Left colon (tissue), 2 donors: ENCODE measurements at regions not wholly inside any gene's neighbourhood (a gene's known extent, or its start where the extent isn't known, plus 50 kb on each side); places are given as distances from the start of the nearest gene placed in this dataset.
"Not testable (repeated sequence)": the region's sequence is repeated elsewhere in the genome, so short reads cannot be mapped to it uniquely, and the experiment has no call there.

ENCODE experiments used
- ATAC-seq: fragments of 200-7000 bp; cut with Tn5 transposase; one replicate; pipeline ENCODE4 v1.9.1; 2020; ENCODE audit warnings: mild to moderate bottlenecking, moderate library complexity
- DNase-seq, 2 donors: peaks; one replicate each; pipeline ENCODE4 v3.0.0-alpha.2; 2020
- intact Hi-C, 2 donors: fragments of 100-400 bp; cut with DNase I in 1 of 2; cut with micrococcal nuclease in 1 of 2; formaldehyde crosslinking; loops; one replicate each; pipeline versions ENCODE4 v1.11.2 to v1.14.0; 2022; cut with DNase I, micrococcal nuclease
- donor health status: DM: no; HTN: no; CAD: no.
- donor health status: DM: yes; HTN: yes; CAD: no.

DNA sequence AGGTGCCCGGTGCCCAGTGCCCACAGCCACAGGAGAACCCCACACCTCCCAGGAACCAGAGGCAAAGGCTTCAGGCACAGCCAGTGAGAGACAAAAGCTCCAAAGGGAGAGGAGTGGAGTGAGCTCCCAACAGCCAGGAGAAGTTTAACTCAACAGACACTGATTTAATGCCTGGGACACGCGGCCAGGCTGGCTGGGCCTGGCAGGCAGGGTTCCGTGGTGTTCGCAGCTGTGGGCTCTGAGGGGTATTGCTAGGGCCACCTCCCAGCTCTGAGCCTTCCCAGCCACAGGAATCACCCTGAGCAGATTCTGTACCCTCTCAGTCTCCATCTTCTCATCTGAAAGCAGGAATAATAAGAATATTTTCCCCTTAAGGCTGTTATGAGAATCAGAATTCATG is 222.5 kb downstream of the NPHP4 start:
- no peak for ATAC-seq
- no peak for DNase-seq
- intact Hi-C loops = no loop called here

DNA sequence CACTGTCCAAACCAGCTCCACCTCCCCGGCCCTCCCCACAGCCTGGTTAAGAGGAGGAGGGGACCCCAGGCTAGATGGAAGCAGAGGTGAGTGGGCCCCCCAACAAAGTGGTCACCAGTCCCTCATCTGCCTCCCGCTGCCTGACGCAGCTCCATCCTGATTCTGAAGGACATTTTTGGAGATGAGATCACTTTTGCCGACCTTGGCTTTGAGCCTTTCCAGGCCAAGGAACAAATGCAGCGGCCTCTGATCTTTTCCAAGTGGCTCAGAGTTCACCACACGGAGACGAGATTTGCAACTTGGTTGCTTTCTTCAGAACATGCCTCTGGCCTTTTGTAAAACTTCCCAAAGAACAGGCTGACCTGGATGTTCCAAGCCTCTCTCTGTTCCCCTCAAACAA is 223.1 kb downstream of the NPHP4 start:
- no peak for DNase-seq
- intact Hi-C loops = no loop called here
- ATAC-seq = no peak

DNA sequence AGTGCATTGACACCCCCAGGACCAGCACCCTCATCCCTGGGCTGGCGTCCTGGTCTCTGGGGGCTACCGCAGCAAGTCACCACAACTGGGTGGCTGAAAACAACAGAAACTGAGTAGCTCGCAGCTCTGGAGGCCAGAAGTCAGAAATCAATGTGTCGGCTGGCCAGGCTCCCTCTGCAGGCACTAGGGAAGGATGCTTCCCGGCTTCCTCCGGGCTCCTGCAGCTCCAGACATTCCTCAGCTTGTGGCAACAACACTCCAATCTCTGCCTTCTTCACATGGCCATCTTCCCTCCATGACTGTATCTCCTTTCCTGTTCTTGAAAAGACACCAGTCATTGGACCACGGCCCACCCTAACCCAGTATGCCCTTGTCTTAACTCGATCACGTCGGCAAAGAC is 224.2 kb downstream of the NPHP4 start:
- ATAC-seq = no peak
- intact Hi-C loops = no loop called here

DNA sequence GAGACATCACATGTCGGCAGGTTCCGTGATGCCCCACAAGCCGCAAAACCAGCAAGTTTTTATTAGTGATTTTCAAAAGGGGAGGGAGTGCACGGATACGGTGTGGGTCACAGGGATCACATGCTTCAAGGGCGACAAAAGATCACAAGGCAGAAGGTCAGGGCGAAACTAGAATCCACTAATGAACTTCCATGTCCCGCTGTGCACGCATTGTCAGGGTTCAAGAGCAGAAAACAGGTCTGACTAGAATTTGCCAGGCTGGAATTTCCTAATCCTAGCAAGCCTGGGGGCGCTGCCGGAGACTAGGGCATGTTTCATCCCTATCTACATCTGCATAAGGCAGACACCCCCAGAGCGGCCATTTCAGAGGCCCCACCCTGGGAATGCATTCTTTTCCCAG is 225.2 kb downstream of the NPHP4 start:
- ATAC-seq, intact Hi-C loops: not testable (repeated sequence)

More for the DNA sequence above, 224.2 kb downstream of the NPHP4 start:
- no peak for DNase-seq

DNA sequence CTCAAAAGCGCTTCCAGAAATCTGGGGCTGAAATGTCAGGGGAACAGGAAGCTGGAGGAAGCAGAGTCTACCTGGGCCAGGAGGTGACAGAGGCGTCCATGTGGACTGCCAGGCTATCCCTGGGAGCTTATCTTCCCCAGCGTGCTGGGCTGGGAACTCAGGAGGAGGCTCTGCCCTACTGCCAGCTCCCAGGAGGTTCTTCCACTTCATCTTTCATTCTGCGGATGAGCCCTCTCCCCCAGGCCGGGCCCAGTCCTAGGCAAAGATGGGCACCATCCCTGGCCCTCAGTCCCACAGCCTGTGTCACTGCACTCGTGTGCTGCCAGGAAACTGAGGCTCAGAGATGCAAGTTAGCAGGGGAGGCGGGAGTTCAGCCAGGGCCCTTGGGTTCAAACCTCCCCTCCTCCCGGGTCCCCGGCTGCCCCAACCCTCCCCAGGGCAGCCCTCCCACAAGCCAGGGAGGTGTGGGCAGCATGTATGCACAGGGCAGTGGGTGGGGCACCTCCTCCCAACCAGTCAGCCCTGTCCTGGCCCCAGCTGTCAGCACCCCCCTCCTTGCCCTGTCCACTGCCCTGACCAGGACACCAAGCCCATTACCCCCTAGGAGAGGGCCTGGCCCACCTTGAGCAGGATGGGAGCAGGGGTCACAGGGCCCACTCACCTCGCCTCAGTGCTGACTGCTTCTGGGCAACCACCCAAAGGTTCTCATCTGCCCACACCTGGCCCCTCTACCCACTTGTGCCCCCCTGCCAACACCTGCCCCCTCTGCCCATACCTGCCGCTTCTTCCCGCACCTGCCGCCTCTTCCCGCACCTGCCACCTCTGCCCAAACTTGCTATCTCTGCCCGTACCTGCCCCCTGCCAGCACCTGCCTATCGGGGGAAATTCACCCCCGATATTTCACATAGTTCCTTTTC is 226.0 kb downstream of the NPHP4 start:
- DNase-seq = no peak
- ATAC-seq = no peak
- intact Hi-C loops = no loop called here

More for the DNA sequence above, 225.2 kb downstream of the NPHP4 start:
- DNase-seq = not testable (repeated sequence)

DNA sequence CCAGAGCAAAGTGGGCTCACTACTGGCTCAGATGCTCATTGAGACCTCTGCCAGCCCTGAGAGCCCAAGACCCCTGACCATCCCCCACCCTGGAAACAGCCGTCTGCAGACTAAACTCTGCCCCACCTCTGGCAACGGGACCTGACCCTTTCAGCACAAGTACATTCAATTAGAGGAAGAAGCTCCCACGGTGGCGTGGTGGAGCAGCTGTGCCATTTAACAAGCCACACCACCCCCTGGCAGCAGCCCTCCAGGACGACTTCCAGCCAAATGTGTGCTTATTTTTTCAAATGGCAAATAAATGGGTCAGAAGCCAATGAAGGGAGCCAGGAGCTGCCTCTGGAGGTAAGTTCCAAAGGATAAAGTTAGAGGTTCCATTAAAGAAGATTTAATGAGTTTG is 226.7 kb downstream of the NPHP4 start:
- intact Hi-C loops = no loop called here
- no peak for ATAC-seq

DNA sequence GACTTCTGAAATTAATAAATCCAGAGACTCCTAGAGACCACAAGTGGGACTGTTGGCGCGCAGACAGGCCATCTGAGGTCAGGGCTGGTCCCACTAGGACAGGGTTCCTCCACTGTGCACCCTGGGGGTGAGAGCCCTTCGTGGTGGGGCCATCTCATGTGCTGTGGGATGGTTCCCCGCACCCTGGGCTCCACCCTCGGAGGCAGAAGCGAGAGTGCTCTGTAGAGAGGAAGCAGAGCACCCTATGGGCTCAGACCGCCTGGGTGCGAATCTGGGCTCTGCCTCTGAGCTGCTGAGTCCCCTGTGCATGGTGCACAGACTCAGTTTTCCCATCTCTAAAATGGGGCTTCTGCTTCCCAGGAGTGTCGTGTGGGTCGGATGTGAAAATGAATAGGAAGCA is 227.3 kb downstream of the NPHP4 start:
- ATAC-seq = no peak
- no peak for DNase-seq
- intact Hi-C loops = no loop called here

More for the DNA sequence above, 226.7 kb downstream of the NPHP4 start:
- no peak for DNase-seq

DNA sequence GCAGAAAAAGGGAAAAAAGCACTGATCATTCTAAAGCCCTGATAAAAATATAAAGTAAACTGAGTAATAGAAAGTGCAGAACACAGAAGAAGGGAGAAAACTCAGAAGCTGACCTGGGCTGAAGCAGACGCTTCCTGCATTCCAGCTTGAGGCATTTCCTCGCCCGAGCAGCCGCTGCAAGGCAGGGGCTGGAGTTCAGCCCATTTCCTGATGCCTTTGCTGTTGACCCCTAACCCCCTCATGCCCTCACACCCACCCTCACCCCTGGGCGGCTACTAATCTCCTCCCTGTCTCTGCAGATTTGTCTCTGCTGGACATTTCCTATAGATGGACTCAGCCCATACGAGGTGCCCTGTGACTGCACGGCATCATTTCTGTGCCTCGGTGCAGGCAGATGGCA is 227.8 kb downstream of the NPHP4 start:
- no peak for ATAC-seq
- DNase-seq = no peak
- intact Hi-C loops = no loop called here

DNA sequence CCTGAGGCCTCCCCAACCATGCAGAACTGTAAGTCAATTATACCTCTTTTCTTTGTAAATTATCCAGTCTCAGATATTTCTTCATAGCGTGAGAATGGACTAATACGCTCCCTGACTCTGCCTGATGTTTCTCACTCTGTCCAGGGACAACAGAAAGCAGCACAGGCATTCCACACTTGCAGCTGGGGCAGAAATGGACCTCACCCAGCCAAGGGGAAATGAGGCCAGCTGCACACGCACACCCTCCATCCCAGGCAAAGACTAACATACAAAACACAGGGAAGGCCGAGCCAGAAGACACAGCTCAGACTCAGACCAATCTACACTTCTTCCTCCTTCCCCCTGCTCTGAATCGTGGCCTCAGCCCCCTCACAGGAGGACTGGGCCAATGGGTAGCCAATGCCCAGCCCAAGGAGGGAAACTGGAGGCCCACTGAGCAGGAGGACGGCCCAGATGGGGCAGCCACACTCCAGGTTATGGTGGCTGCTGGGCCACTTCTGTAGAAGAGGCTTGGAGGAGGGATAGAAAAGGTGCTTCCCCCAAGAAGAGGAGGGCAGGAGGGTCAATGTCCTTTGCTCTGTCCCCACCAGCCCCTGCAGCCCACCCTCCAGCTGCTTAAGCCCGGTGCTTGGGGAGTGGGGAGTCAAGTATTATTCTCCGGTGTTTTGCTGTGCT is 228.4 kb downstream of the NPHP4 start:
- intact Hi-C loops = no loop called here
- DNase-seq (no peak), ATAC-seq (no peak)

DNA sequence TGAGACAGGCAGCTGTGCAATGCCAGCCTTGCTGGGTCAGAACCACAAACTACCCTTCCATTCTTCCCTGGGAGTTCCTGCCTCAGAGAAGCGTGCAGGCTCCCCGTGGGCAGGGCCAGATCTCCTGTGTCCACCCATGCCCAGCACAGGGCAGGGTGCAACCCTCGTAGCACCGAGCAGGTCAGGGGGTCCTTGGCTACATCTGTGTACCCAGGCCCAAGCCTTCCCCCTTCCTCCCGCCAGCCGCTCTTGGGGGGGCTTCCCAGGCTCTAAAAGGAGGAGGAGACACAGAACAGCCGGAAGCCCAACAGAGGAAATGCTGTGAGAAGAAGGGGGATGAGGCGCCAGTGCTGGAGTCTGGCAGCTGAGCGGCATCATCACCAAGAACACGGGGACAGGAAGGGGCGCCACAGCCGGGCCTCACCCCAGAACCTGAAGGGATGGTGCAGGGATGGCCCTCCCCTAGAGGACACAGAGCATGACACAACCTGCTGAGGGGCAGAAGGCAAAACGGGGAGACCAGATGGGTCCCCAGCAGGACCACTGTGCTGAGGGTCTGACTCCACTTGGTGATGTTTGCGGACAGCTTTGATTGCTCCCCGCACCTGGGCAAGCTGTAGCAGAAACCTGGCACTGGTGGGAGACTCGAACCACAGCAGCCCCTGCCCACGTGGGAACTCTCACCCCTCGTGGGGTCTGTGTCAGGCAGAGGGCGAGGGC is 233.2 kb downstream of the NPHP4 start:
- intact Hi-C loops = no loop called here
- DNase-seq (peak in 1 of 2 donors; percentile 7), ATAC-seq (no peak)

DNA sequence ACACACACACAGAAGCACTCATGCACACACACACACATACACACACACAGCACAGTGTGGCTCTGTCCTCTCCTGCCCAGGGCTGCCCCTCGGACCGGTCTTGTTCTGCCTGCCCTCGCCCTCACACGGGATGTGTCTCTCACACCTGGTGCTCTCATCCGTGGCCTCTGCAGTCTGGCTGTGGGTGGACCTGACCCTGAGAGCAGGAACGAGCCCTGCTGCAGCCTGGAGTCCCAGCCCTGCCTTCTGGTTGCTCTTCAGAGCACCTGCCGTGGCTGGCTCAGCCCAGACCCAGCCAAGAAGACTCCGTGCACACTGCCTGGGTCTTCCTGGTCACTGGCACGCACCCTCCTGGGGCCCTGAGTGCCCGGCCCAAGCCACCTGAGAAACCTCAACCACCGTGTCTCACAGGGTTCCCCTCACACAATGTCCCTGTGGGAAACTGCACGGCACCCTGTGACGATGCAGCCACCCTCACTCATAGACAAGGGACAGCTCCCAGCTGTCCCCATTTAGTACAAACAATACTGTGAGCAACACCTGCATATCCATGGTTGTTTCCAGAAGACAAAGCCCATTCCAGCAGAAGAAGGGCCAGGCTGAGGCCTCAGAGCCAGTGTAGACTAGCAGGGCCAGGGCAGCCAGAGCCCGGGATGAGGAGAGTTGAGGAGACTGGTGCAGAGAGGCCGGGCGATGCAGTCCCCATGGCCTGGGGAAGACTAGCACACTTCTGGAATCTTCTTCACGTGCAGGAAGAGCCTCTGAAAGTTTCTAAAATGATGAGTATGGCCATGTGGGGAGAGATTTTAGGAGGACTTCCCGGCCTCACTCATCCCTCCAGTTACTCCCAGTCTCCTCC is 234.0 kb downstream of the NPHP4 start:
- ATAC-seq (no peak), DNase-seq (peak in 1 of 2 donors; percentile 8)
- intact Hi-C loops = no loop called here

DNA sequence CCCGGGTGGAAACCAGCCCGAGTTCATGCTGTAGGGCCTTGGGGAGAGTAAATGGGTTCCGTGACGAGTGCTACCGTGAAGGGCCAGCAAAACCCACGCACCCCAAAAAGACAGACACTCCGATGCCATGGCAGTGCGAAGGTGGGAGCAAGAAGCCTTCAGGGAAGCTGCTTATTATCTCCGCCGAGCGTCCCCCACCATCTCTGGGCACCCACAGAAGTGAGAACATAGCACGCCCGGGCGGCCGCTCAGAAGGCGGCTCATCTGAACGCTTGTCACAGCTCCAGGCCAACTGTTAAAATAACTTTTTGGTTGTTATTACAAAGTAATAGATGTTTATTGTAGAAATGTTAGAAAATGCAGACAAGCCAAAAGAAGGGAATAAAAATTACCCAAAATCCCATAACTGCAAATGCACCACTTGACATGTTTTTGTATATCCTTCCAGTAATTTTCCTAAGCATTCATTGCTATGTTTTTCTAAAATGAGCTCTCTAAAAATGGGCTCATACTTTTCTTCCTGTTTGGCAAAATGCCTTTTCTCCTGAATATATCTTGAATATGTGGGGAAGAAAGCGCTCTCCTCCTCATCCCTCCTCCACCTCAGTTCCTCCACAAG is 234.9 kb downstream of the NPHP4 start:
- DNase-seq (peak in 1 of 2 donors; percentile 15), ATAC-seq (no peak)
- intact Hi-C loops = no loop called here

DNA sequence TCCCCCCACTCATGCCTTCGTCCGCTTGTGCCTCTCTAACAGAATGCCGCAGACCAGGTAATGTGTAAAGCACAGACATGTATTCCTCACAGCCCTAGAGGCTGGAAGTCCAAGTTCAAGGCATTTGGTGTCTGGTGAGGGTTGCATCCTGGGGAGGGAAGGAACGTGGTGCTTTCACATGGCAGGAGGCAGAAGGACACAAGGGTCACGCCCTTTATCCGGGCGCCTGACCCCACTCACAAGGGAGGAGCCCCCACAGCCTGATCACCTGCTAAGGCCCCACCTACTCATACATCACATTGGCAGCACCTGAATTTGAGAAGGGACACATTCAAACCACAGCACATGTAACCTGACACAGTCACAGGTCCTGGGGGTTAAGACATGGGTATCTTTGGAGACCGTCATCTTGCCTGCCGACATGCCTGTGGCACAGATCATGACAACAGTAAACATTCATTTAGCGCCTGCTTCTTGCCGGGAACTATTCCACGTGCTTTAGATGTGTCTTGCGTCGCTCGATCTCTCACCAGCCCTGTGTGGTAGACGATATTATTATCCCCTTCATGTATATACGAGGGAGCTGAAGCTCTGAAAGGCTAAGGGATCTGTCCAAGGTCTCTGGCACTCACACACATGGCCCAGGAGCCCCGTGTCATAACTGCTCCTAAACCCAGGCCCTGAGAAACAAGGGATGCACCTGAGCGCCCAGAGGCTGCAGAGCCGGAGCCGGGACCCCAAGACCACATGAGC is 235.6 kb downstream of the NPHP4 start:
- DNase-seq = peak in 1 of 2 donors; percentile 8
- intact Hi-C loops = no loop called here
- no peak for ATAC-seq

DNA sequence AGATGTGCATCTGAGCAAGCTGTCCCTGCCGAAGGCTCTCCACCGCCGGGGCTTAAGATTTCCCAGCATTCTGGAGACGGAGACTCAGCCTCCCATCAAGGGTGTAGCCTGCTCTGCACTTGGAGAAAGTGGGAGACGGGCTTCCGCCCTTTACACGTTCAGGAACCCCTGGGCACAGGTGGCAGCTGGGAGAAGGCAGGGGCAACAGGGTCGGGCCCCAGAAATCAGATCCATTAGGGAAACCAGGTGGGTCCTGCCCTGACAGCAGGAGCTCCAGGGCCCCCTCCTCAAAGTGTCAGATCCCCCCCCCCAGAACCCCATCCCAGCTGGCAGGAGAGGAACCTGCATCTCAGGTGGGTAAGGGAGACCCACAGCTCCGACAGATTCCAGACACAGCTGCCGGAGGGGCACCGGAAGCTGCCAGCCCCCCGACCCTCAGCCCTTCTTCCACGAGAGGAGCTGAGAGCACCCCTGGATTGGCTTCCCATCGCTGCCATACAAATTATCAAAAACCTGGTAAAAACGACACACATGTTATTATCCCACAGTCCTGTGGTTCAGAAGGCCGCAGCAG is 236.6 kb downstream of the NPHP4 start:
- intact Hi-C loops = no loop called here
- peak in 1 of 2 donors; percentile 10 for DNase-seq
- no peak for ATAC-seq

DNA sequence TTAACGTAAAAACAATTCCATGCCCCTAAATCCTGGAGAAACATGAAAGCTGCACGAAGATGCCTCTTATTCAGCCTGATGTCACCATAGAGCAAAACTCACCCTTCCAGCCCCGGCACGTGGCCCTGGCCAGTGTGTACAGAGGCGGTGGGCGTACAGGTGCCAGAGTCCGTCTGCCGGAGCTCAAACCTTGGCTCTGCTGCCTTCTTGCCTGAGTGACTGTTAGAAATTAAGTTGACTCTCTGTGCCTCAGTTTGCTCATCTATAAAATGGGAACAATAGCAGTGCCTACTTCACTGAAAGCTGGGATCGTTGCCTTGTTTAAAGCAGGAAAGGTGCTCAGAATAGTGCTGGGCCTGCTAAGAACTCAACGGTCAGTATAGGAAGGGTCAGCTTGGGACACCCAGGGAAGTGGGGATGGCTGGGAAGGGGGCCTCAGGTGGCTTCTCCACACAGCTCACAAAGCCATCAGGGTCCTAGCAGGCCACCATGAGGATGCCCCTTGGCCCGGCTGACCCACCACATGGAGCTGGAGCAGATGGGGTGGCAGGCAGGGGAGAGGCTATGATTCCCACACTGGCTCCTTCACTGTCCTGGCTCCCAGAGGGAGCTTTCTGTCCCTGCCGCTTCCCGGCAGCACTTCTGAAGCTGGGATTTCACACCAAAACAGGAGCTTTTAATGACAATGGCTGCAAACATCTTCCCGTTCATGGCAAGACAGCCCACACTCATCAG is 237.2 kb downstream of the NPHP4 start:
- intact Hi-C loops = no loop called here
- ATAC-seq = no peak
- DNase-seq = peak in 1 of 2 donors; percentile 5

DNA sequence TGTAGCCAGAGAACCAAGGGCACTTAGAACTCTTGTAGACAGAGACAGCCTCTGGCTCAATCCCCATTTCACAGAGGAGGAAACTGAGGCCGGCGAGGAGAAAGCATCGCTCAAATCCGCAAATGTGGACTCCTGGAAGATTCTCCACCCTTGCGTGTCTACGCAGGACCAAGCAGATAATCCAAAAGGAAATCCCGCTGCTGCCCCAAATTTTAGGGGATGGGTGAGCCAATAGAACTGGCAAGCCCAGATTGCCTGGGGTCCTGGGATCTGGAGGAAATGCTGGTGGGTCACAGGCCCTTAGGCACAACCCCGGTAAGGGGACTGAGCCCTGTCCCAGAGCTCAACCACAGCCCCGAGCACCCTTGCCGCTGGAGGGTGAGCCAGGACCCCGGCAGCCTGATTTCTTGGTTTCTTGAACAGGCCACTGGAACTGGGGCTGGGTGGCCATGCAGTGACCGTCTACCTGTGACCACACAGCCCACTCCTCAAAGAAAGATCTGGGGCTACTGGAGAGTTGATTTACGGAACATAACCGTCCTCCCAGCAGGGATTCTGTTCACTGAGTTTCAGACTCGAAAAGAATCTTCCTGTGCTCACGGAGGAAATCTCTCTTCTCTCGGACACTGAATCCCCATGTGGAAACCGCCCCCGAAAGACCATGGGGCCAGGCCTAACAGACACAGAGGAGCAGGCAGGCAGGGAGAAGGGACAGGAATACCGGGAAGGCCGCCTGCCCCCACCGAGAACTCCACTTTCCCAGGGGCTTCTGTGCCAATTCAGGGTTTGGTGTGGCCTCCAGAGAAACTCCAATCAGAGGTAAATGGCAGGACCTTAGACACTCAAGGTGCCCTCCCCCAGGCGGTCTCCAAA is 238.4 kb downstream of the NPHP4 start:
- intact Hi-C loops = no loop called here
- ATAC-seq (no peak), DNase-seq (peak in 1 of 2 donors; percentile 9)
